Mesodermal cell (in vitro differentiated cells): ENCODE measurements at regions not wholly inside any gene's neighbourhood (a gene's known extent, or its start where the extent isn't known, plus 50 kb on each side); places are given as distances from the start of the nearest gene placed in this dataset.
"Not testable (repeated sequence)": the region's sequence is repeated elsewhere in the genome, so short reads cannot be mapped to it uniquely, and the experiment has no call there.

Source experiments
- H3K27ac ChIP-seq: 2 replicates; pipeline ENCODE4 v1.7.0; 2013; ENCODE audit warnings: mild to moderate bottlenecking, low read depth, low read length, moderate library complexity; ENCODE audit not compliant: severe bottlenecking
- H3K36me3 ChIP-seq: 2 replicates; pipeline ENCODE4 v1.7.1; 2013; ENCODE audit warnings: mild to moderate bottlenecking, low read length, moderate library complexity; ENCODE audit not compliant: control insufficient read depth, insufficient read depth
- H3K4me1 ChIP-seq: one replicate; pipeline ENCODE4 v1.7.1; 2013; ENCODE audit warnings: mild to moderate bottlenecking, low read length; ENCODE audit not compliant: insufficient read depth, control insufficient read depth, poor library complexity, severe bottlenecking
- H3K4me3 ChIP-seq: 2 replicates; pipeline ENCODE4 v1.7.0; 2013; ENCODE audit warnings: low read length, control low read depth, mild to moderate bottlenecking; ENCODE audit not compliant: insufficient read depth, poor library complexity, severe bottlenecking; ENCODE audit errors: extremely low read depth
- H3K9me3 ChIP-seq: 2 replicates; pipeline ENCODE4 v1.7.1; 2013; ENCODE audit warnings: mild to moderate bottlenecking, low read length, moderate library complexity; ENCODE audit not compliant: control insufficient read depth
- WGBS, 2 experiments: methylation state at CpG; one replicate each; pipeline ENCODE4 v1.1.5; 2013; ENCODE audit warnings: missing lambda C conversion rate in 2 of 2; ENCODE audit not compliant: insufficient coverage in 2 of 2; 5-methylcytosine and 5-hydroxymethylcytosine counted together

GRCh38 chr5:28685794-28686193, 1647.4 kb upstream of the CDH9 start:
- no peak overlapping the region for H3K27ac ChIP-seq
- no peaks in the 10 kb centered on the region for H3K4me1 ChIP-seq
- 64% methylated on average over 1 of the region's 6 CpGs; no CpG with 5 or more reads in 1 of the 2 experiments for WGBS, 2 experiments
- no peak overlapping the region for H3K4me3 ChIP-seq
- no peaks in the 10 kb centered on the region for H3K9me3 ChIP-seq
- no peaks in the 10 kb centered on the region for H3K36me3 ChIP-seq

GRCh38 chr5:28678899-28679298, 1640.5 kb upstream of the CDH9 start:
- Histone ChIP-seq H3K27ac (no peak overlapping the region), H3K9me3 (no peaks in the 10 kb centered on the region), H3K36me3 (no peaks in the 10 kb centered on the region), H3K4me3 (no peak overlapping the region), H3K4me1 (no peaks in the 10 kb centered on the region)

- H3K36me3 ChIP-seq = no peaks in the 10 kb centered on the region
- no peaks in the 10 kb centered on the region for H3K4me1 ChIP-seq
- WGBS, 2 experiments = 80 to 100% methylated on average over 1 of the region's 1 CpG
- no peak overlapping the region for H3K4me3 ChIP-seq
- no peak overlapping the region for H3K27ac ChIP-seq
- no peaks in the 10 kb centered on the region for H3K9me3 ChIP-seq
Observed at GRCh38 chr5:28666110-28666509, 1627.7 kb upstream of the CDH9 start.

- H3K9me3 ChIP-seq = no peaks in the 10 kb centered on the region
- H3K36me3 ChIP-seq = no peaks in the 10 kb centered on the region
- no CpG with 5 or more reads among the region's 2 CpGs for WGBS, 2 experiments
- H3K4me3 ChIP-seq = no peak overlapping the region
- no peak overlapping the region for H3K27ac ChIP-seq
- H3K4me1 ChIP-seq = no peaks in the 10 kb centered on the region
Observed at GRCh38 chr5:28648108-28648507, 1609.7 kb upstream of the CDH9 start.

- Histone ChIP-seq H3K4me3 (no peak overlapping the region), H3K9me3 (no peaks in the 10 kb centered on the region), H3K4me1 (no peaks in the 10 kb centered on the region), H3K27ac (no peak overlapping the region), H3K36me3 (no peaks in the 10 kb centered on the region)
- WGBS, 2 experiments = 94 to 96% methylated on average over 7 to 8 of the region's 9 CpGs
Observed at GRCh38 chr5:28632607-28633006, 1594.2 kb upstream of the CDH9 start.

GRCh38 chr5:28603869-28604268, 1565.5 kb upstream of the CDH9 start:
- WGBS, 2 experiments = 100% methylated on average over 2 to 3 of the region's 3 CpGs
- H3K36me3 ChIP-seq = no peaks in the 10 kb centered on the region
- H3K9me3 ChIP-seq = no peaks in the 10 kb centered on the region
- no peaks in the 10 kb centered on the region for H3K4me1 ChIP-seq
- no peak overlapping the region for H3K27ac ChIP-seq
- no peak overlapping the region for H3K4me3 ChIP-seq

- H3K4me1 ChIP-seq = no peaks in the 10 kb centered on the region
- no peaks in the 10 kb centered on the region for H3K36me3 ChIP-seq
- no peak overlapping the region for H3K27ac ChIP-seq
- H3K4me3 ChIP-seq = no peak overlapping the region
- no peaks in the 10 kb centered on the region for H3K9me3 ChIP-seq
- WGBS, 2 experiments = no CpG with 5 or more reads among the region's 2 CpGs
Observed at GRCh38 chr5:28602429-28602828, 1564.0 kb upstream of the CDH9 start.

- WGBS, 2 experiments = 97% methylated on average over 5 of the region's 26 CpGs; no CpG with 5 or more reads in 1 of the 2 experiments
- H3K36me3 ChIP-seq, H3K27ac ChIP-seq, H3K4me3 ChIP-seq, H3K4me1 ChIP-seq, H3K9me3 ChIP-seq: not testable (repeated sequence)
Observed at GRCh38 chr5:28596707-28597106, 1558.3 kb upstream of the CDH9 start.

- H3K36me3 ChIP-seq = no peaks in the 10 kb centered on the region
- no peaks in the 10 kb centered on the region for H3K9me3 ChIP-seq
- no peak overlapping the region for H3K4me3 ChIP-seq
- H3K27ac ChIP-seq = no peak overlapping the region
- H3K4me1 ChIP-seq = no peaks in the 10 kb centered on the region
- WGBS, 2 experiments = 69 to 80% methylated on average over 2 of the region's 4 CpGs
Observed at GRCh38 chr5:28580616-28581015, 1542.2 kb upstream of the CDH9 start.

GRCh38 chr5:28576022-28576421, 1537.6 kb upstream of the CDH9 start:
- no peaks in the 10 kb centered on the region for H3K36me3 ChIP-seq
- no peak overlapping the region for H3K4me3 ChIP-seq
- WGBS, 2 experiments = 43 to 67% methylated on average over 2 of the region's 2 CpGs
- H3K9me3 ChIP-seq = no peaks in the 10 kb centered on the region
- peaks cover 4% of the 10 kb centered on the region for H3K4me1 ChIP-seq
- H3K27ac ChIP-seq = no peak overlapping the region

GRCh38 chr5:28575368-28575767, 1537.0 kb upstream of the CDH9 start:
- WGBS, 2 experiments = 78 to 100% methylated on average over 5 of the region's 7 CpGs
- Histone ChIP-seq H3K4me3 (no peak overlapping the region), H3K36me3 (no peaks in the 10 kb centered on the region), H3K4me1 (peaks cover 4% of the 10 kb centered on the region), H3K9me3 (no peaks in the 10 kb centered on the region), H3K27ac (no peak overlapping the region)

- no peaks in the 10 kb centered on the region for H3K36me3 ChIP-seq
- WGBS, 2 experiments = no CpG with 5 or more reads among the region's 1 CpG
- peaks cover 4% of the 10 kb centered on the region for H3K4me1 ChIP-seq
- no peaks in the 10 kb centered on the region for H3K9me3 ChIP-seq
- H3K4me3 ChIP-seq = no peak overlapping the region
- no peak overlapping the region for H3K27ac ChIP-seq
Observed at GRCh38 chr5:28574606-28575005, 1536.2 kb upstream of the CDH9 start.
